K562 (cell line): ENCODE measurements at regions not wholly inside any gene's neighbourhood (a gene's known extent, or its start where the extent isn't known, plus 50 kb on each side); places are given as distances from the start of the nearest gene placed in this dataset.

Source experiments
- BRCA1 ChIP-seq, 2 experiments: fragments of 450-650 bp in 1 of 2; sonication (generic) in 1 of 2; formaldehyde crosslinking in 1 of 2; IDR thresholded peaks; 2 replicates each; pipeline versions ENCODE4 v1.5.0 to v1.6.1; 2017 to 2020; ENCODE audit warnings: mild to moderate bottlenecking in 1 of 2, missing genetic modification reagents in 1 of 2
- BRD9 ChIP-seq: fragments of 450-650 bp; IDR thresholded peaks from 2 replicates; pipeline ENCODE4 v1.6.1; 2018; ENCODE audit warnings: low read depth; ENCODE audit not compliant: partially characterized antibody
- HEY1 ChIP-seq: fragments of 250-450 bp; sonication (Bioruptor Pico); IDR thresholded peaks from 2 replicates; pipeline ENCODE4 v1.5.0; 2020; ENCODE audit warnings: mild to moderate bottlenecking, moderate library complexity, borderline replicate concordance
- HSF4 ChIP-seq: fragments of 250-450 bp; sonication (Bioruptor Pico); IDR thresholded peaks from 2 replicates; pipeline ENCODE4 v2.1.2; 2022; ENCODE audit warnings: mild to moderate bottlenecking, moderate library complexity, borderline replicate concordance
- ILK ChIP-seq: fragments of 450-650 bp; IDR thresholded peaks from 2 replicates; pipeline ENCODE4 v1.6.1; 2016; ENCODE audit warnings: missing genetic modification characterization, low read depth, mild to moderate bottlenecking, missing compliant biosample characterization, moderate library complexity, borderline replicate concordance
- LEF1 ChIP-seq: fragments of 450-650 bp; IDR thresholded peaks from 2 replicates; pipeline ENCODE4 v1.6.1; 2016; ENCODE audit warnings: mild to moderate bottlenecking
- NCOA2 ChIP-seq, 2 experiments: fragments of 450-650 bp; IDR thresholded peaks; 2 replicates each; pipeline ENCODE4 v1.6.1; 2018; ENCODE audit warnings: mild to moderate bottlenecking in 2 of 2, moderate library complexity in 1 of 2; ENCODE audit not compliant: partially characterized antibody in 2 of 2
- POLR3G ChIP-seq: IDR thresholded peaks from 2 replicates; pipeline ENCODE4 v1.6.1; 2011; ENCODE audit not compliant: insufficient read length, insufficient replicate concordance; ENCODE audit errors: extremely low read depth
- PYGO2 ChIP-seq: fragments of 450-650 bp; IDR thresholded peaks from 2 replicates; pipeline ENCODE4 v1.6.1; 2016; ENCODE audit warnings: mild to moderate bottlenecking, missing genetic modification characterization, moderate library complexity, missing compliant biosample characterization
- TBL1XR1 ChIP-seq, 2 experiments: IDR thresholded peaks; 2 replicates each; pipeline ENCODE4 v1.6.1; 2012; ENCODE audit warnings: improper control_type of control experiment in 2 of 2, low read length in 2 of 2, mild to moderate bottlenecking in 1 of 2
- ZBTB8A ChIP-seq: fragments of 450-650 bp; IDR thresholded peaks from 2 replicates; pipeline ENCODE4 v1.6.1; 2018; ENCODE audit warnings: mild to moderate bottlenecking, moderate library complexity; ENCODE audit not compliant: partially characterized antibody
- TF ChIP-seq, protein P1 (sequence below): fragments of 450-650 bp; IDR thresholded peaks from 2 replicates; pipeline ENCODE4 v1.6.1; 2018; ENCODE audit not compliant: partially characterized antibody
- TF ChIP-seq, protein P2 (sequence below): fragments of 250-450 bp; sonication (Bioruptor Pico); IDR thresholded peaks from 2 replicates; pipeline ENCODE4 v1.5.0; 2022; ENCODE audit warnings: mild to moderate bottlenecking
- TF ChIP-seq, protein P3 (sequence below): fragments of 250-450 bp; sonication (Bioruptor Pico); IDR thresholded peaks from 2 replicates; pipeline ENCODE4 v1.4.0; 2020; ENCODE audit warnings: mild to moderate bottlenecking, moderate library complexity

DNA sequence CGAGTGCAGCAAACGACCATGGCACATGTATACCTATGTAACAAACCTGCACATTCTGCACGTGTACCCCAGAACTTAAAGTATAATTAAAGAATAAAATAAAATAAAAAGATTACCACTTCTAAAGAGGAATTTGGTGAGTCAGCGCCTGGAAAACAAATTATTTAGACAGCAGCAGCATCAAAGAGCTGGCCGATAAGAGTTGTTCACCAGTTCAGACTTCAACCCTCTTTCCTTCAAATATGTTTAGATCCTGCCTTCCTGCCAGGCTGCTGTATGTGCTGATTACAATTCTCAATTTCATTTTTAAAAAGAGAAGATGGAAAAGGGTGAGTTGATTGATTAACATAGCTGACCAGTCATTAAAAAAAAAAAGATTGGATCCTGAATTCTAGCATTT, 672.0 kb upstream of the NRP1 start (continued):
- TF ChIP-seq, protein P1, sequence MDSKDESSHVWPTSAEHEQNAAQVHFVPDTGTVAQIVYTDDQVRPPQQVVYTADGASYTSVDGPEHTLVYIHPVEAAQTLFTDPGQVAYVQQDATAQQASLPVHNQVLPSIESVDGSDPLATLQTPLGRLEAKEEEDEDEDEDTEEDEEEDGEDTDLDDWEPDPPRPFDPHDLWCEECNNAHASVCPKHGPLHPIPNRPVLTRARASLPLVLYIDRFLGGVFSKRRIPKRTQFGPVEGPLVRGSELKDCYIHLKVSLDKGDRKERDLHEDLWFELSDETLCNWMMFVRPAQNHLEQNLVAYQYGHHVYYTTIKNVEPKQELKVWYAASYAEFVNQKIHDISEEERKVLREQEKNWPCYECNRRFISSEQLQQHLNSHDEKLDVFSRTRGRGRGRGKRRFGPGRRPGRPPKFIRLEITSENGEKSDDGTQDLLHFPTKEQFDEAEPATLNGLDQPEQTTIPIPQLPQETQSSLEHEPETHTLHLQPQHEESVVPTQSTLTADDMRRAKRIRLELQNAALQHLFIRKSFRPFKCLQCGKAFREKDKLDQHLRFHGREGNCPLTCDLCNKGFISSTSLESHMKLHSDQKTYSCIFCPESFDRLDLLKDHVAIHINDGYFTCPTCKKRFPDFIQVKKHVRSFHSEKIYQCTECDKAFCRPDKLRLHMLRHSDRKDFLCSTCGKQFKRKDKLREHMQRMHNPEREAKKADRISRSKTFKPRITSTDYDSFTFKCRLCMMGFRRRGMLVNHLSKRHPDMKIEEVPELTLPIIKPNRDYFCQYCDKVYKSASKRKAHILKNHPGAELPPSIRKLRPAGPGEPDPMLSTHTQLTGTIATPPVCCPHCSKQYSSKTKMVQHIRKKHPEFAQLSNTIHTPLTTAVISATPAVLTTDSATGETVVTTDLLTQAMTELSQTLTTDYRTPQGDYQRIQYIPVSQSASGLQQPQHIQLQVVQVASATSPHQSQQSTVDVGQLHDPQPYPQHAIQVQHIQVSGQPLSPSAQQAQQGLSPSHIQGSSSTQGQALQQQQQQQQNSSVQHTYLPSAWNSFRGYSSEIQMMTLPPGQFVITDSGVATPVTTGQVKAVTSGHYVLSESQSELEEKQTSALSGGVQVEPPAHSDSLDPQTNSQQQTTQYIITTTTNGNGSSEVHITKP: no peak
- TF ChIP-seq PYGO2 (tag) (no peak), ILK (tag) (no peak), BRD9 (no peak), BRCA1 (IDR thresholded peaks at IDR 0.05) (no peak), BRCA1 (CRISPR knock-in tag; IDR thresholded peaks at IDR 0.05) (no peak), POLR3G (no peak), NCOA2 (IDR thresholded peaks at IDR 0.05; ENCODE audit: partially characterized antibody in 2 of 2) (no peak), LEF1 (no peak), HEY1 (CRISPR knock-in tag) (no peak), TBL1XR1 (IDR thresholded peaks at IDR 0.05; ENCODE audit: low read length in 2 of 2) (no peak), ZBTB8A (no peak), HSF4 (CRISPR knock-in tag) (no peak)
- TF ChIP-seq, protein P2, sequence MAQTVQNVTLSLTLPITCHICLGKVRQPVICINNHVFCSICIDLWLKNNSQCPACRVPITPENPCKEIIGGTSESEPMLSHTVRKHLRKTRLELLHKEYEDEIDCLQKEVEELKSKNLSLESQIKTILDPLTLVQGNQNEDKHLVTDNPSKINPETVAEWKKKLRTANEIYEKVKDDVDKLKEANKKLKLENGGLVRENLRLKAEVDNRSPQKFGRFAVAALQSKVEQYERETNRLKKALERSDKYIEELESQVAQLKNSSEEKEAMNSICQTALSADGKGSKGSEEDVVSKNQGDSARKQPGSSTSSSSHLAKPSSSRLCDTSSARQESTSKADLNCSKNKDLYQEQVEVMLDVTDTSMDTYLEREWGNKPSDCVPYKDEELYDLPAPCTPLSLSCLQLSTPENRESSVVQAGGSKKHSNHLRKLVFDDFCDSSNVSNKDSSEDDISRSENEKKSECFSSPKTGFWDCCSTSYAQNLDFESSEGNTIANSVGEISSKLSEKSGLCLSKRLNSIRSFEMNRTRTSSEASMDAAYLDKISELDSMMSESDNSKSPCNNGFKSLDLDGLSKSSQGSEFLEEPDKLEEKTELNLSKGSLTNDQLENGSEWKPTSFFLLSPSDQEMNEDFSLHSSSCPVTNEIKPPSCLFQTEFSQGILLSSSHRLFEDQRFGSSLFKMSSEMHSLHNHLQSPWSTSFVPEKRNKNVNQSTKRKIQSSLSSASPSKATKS (CRISPR knock-in tag): no peak
- TF ChIP-seq, protein P3, sequence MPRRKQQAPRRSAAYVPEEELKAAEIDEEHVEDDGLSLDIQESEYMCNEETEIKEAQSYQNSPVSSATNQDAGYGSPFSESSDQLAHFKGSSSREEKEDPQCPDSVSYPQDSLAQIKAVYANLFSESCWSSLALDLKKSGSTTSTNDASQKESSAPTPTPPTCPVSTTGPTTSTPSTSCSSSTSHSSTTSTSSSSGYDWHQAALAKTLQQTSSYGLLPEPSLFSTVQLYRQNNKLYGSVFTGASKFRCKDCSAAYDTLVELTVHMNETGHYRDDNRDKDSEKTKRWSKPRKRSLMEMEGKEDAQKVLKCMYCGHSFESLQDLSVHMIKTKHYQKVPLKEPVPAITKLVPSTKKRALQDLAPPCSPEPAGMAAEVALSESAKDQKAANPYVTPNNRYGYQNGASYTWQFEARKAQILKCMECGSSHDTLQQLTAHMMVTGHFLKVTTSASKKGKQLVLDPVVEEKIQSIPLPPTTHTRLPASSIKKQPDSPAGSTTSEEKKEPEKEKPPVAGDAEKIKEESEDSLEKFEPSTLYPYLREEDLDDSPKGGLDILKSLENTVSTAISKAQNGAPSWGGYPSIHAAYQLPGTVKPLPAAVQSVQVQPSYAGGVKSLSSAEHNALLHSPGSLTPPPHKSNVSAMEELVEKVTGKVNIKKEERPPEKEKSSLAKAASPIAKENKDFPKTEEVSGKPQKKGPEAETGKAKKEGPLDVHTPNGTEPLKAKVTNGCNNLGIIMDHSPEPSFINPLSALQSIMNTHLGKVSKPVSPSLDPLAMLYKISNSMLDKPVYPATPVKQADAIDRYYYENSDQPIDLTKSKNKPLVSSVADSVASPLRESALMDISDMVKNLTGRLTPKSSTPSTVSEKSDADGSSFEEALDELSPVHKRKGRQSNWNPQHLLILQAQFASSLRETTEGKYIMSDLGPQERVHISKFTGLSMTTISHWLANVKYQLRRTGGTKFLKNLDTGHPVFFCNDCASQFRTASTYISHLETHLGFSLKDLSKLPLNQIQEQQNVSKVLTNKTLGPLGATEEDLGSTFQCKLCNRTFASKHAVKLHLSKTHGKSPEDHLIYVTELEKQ: no peak
